ENCODE measurements at regions not wholly inside any gene's neighbourhood (a gene's known extent, or its start where the extent isn't known, plus 50 kb on each side); places are given as distances from the start of the nearest gene placed in this dataset.

GRCh38 chr4:158053801-158054200 lies 119.0 kb downstream of the GASK1B start:
- Histone ChIP-seq H3K27ac (no peak overlapping the region), H3K4me3 (no peak overlapping the region), H3K4me1 (no peaks in the 10 kb centered on the region), H3K9ac (no peak overlapping the region), H3K27me3 (no peaks in the 10 kb centered on the region), H3K9me3 (no peaks in the 10 kb centered on the region), H3K4me2 (no peak overlapping the region), H3K36me3 (no peaks in the 10 kb centered on the region), H4K20me1 (no peaks in the 10 kb centered on the region)
- no peak for TF ChIP-seq Cebpa-rat (IDR thresholded peaks at IDR 0.05)

- Histone ChIP-seq H3K27ac (no peak overlapping the region), H3K9me3 (no peaks in the 10 kb centered on the region), H3K4me1 (no peaks in the 10 kb centered on the region), H3K27me3 (no peaks in the 10 kb centered on the region), H3K36me3 (no peaks in the 10 kb centered on the region), H3K9ac (no peak overlapping the region), H3K4me2 (no peak overlapping the region), H3K4me3 (no peak overlapping the region), H4K20me1 (no peaks in the 10 kb centered on the region)
- TF ChIP-seq Cebpa-rat (IDR thresholded peaks at IDR 0.05), result no peak
Measured at GRCh38 chr4:158053086-158053485, 119.7 kb downstream of the GASK1B start.

GRCh38 chr4:158051401-158052235 lies 121.2 kb downstream of the GASK1B start:
- no peak overlapping the region for H3K4me3 ChIP-seq
- no peaks in the 10 kb centered on the region for H4K20me1 ChIP-seq
- H3K27me3 ChIP-seq, result no peaks in the 10 kb centered on the region
- no peaks in the 10 kb centered on the region for H3K36me3 ChIP-seq
- H3K9ac ChIP-seq, result no peak overlapping the region
- no peak overlapping the region for H3K4me2 ChIP-seq
- H3K27ac ChIP-seq, result no peak overlapping the region
- TF ChIP-seq Cebpa-rat (IDR thresholded peaks at IDR 0.05), result no peak
- no peaks in the 10 kb centered on the region for H3K9me3 ChIP-seq
- no peaks in the 10 kb centered on the region for H3K4me1 ChIP-seq

- Histone ChIP-seq H3K4me1 (no peaks in the 10 kb centered on the region), H3K9ac (no peak overlapping the region), H3K4me2 (no peak overlapping the region), H3K9me3 (no peaks in the 10 kb centered on the region), H3K27me3 (no peaks in the 10 kb centered on the region), H3K27ac (no peak overlapping the region), H3K36me3 (no peaks in the 10 kb centered on the region), H3K4me3 (no peak overlapping the region), H4K20me1 (no peaks in the 10 kb centered on the region)
- TF ChIP-seq Cebpa-rat (IDR thresholded peaks at IDR 0.05), result no peak
Measured at GRCh38 chr4:158050942-158051341, 121.9 kb downstream of the GASK1B start.

GRCh38 chr4:158046345-158046744 lies 126.5 kb downstream of the GASK1B start:
- Histone ChIP-seq H3K36me3 (no peaks in the 10 kb centered on the region), H3K9ac (no peak overlapping the region), H3K4me1 (no peaks in the 10 kb centered on the region), H4K20me1 (no peaks in the 10 kb centered on the region), H3K9me3 (peaks cover 11% of the 10 kb centered on the region), H3K27ac (no peak overlapping the region), H3K4me2 (no peak overlapping the region), H3K4me3 (no peak overlapping the region), H3K27me3 (no peaks in the 10 kb centered on the region)
- no peak for TF ChIP-seq Cebpa-rat (IDR thresholded peaks at IDR 0.05)

GRCh38 chr4:158043971-158044618 lies 128.7 kb downstream of the GASK1B start:
- no peaks in the 10 kb centered on the region for H3K36me3 ChIP-seq
- H4K20me1 ChIP-seq, result no peaks in the 10 kb centered on the region
- no peak overlapping the region for H3K4me3 ChIP-seq
- peaks cover 11% of the 10 kb centered on the region for H3K9me3 ChIP-seq
- H3K27me3 ChIP-seq, result no peaks in the 10 kb centered on the region
- H3K9ac ChIP-seq, result no peak overlapping the region
- H3K27ac ChIP-seq, result no peak overlapping the region
- no peak overlapping the region for H3K4me2 ChIP-seq
- no peak for TF ChIP-seq Cebpa-rat (IDR thresholded peaks at IDR 0.05)
- no peaks in the 10 kb centered on the region for H3K4me1 ChIP-seq

GRCh38 chr4:158042591-158043030 lies 130.2 kb downstream of the GASK1B start:
- H3K9ac ChIP-seq, result no peak overlapping the region
- H3K36me3 ChIP-seq, result no peaks in the 10 kb centered on the region
- H3K4me2 ChIP-seq, result no peak overlapping the region
- no peak overlapping the region for H3K4me3 ChIP-seq
- no peaks in the 10 kb centered on the region for H4K20me1 ChIP-seq
- H3K27me3 ChIP-seq, result no peaks in the 10 kb centered on the region
- TF ChIP-seq Cebpa-rat (IDR thresholded peaks at IDR 0.05), result no peak
- no peaks in the 10 kb centered on the region for H3K4me1 ChIP-seq
- peaks cover 18% of the 10 kb centered on the region for H3K9me3 ChIP-seq
- no peak overlapping the region for H3K27ac ChIP-seq

GRCh38 chr4:158038718-158039117 lies 134.1 kb downstream of the GASK1B start:
- no peak for TF ChIP-seq Cebpa-rat (IDR thresholded peaks at IDR 0.05)
- H3K36me3 ChIP-seq, result no peaks in the 10 kb centered on the region
- peaks cover 8% of the 10 kb centered on the region for H3K9me3 ChIP-seq
- H3K4me1 ChIP-seq, result no peaks in the 10 kb centered on the region
- no peak overlapping the region for H3K9ac ChIP-seq
- H4K20me1 ChIP-seq, result no peaks in the 10 kb centered on the region
- H3K27me3 ChIP-seq, result no peaks in the 10 kb centered on the region
- H3K27ac ChIP-seq, result no peak overlapping the region
- no peak overlapping the region for H3K4me2 ChIP-seq
- no peak overlapping the region for H3K4me3 ChIP-seq

- no peaks in the 10 kb centered on the region for H3K4me1 ChIP-seq
- H3K4me3 ChIP-seq, result no peak overlapping the region
- no peaks in the 10 kb centered on the region for H4K20me1 ChIP-seq
- no peaks in the 10 kb centered on the region for H3K27me3 ChIP-seq
- H3K27ac ChIP-seq, result no peak overlapping the region
- no peak overlapping the region for H3K9ac ChIP-seq
- H3K36me3 ChIP-seq, result no peaks in the 10 kb centered on the region
- no peak for TF ChIP-seq Cebpa-rat (IDR thresholded peaks at IDR 0.05)
- peaks cover 8% of the 10 kb centered on the region; the same call in 1 of the 2 replicates for H3K9me3 ChIP-seq
- H3K4me2 ChIP-seq, result no peak overlapping the region
Measured at GRCh38 chr4:158036998-158037397, 135.8 kb downstream of the GASK1B start.

GRCh38 chr4:158035662-158036195 lies 137.1 kb downstream of the GASK1B start:
- Histone ChIP-seq H3K4me1 (no peaks in the 10 kb centered on the region), H3K36me3 (no peaks in the 10 kb centered on the region), H3K4me2 (no peak overlapping the region), H4K20me1 (no peaks in the 10 kb centered on the region), H3K9ac (no peak overlapping the region), H3K27me3 (no peaks in the 10 kb centered on the region), H3K27ac (no peak overlapping the region), H3K4me3 (no peak overlapping the region), H3K9me3 (peaks cover 8% of the 10 kb centered on the region; the same call in 1 of the 2 replicates)
- peak; percentile 33; the same call in 1 of the 2 replicates for TF ChIP-seq Cebpa-rat (IDR thresholded peaks at IDR 0.05)
